ENCODE measurements at regions not wholly inside any gene's neighbourhood (a gene's known extent, or its start where the extent isn't known, plus 50 kb on each side); places are given as distances from the start of the nearest gene placed in this dataset.

GRCh38 chr5:163807781-163808180 is 302.4 kb downstream of the MAT2B start:
- Histone ChIP-seq H3K4me3 (no peak overlapping the region), H3K27ac (no peak overlapping the region)
- no peak for DNase-seq (ENCODE audit: low spot score)
- TF ChIP-seq CTCF (IDR thresholded peaks at IDR 0.05) = no peak

GRCh38 chr5:163809473-163809872 is 304.1 kb downstream of the MAT2B start:
- Histone ChIP-seq H3K27ac (no peak overlapping the region), H3K4me3 (no peak overlapping the region)
- DNase-seq (ENCODE audit: low spot score) = no peak
- TF ChIP-seq CTCF (IDR thresholded peaks at IDR 0.05) = no peak

- no peak for TF ChIP-seq CTCF (IDR thresholded peaks at IDR 0.05)
- DNase-seq (ENCODE audit: low spot score) = no peak
- no peak overlapping the region for H3K27ac ChIP-seq
- no peak overlapping the region for H3K4me3 ChIP-seq
Measured at GRCh38 chr5:163813900-163814299, 308.5 kb downstream of the MAT2B start.

GRCh38 chr5:163815240-163815791 is 309.9 kb downstream of the MAT2B start:
- Histone ChIP-seq H3K4me3 (no peak overlapping the region), H3K27ac (no peak overlapping the region)
- DNase-seq (ENCODE audit: low spot score) = no peak
- no peak for TF ChIP-seq CTCF (IDR thresholded peaks at IDR 0.05)

- DNase-seq (ENCODE audit: low spot score) = no peak
- no peak overlapping the region for H3K4me3 ChIP-seq
- no peak overlapping the region for H3K27ac ChIP-seq
- TF ChIP-seq CTCF (IDR thresholded peaks at IDR 0.05) = no peak
Measured at GRCh38 chr5:163821142-163821541, 315.7 kb downstream of the MAT2B start.

- no peak for TF ChIP-seq CTCF (IDR thresholded peaks at IDR 0.05)
- Histone ChIP-seq H3K27ac (no peak overlapping the region), H3K4me3 (no peak overlapping the region)
- DNase-seq (ENCODE audit: low spot score) = no peak
Measured at GRCh38 chr5:163822548-163822947, 317.1 kb downstream of the MAT2B start.

GRCh38 chr5:163825661-163826060 is 320.2 kb downstream of the MAT2B start:
- no peak for TF ChIP-seq CTCF (IDR thresholded peaks at IDR 0.05)
- H3K27ac ChIP-seq = no peak overlapping the region
- no peak overlapping the region for H3K4me3 ChIP-seq
- no peak for DNase-seq (ENCODE audit: low spot score)
